ENCODE measurements at regions not wholly inside any gene's neighbourhood (a gene's known extent, or its start where the extent isn't known, plus 50 kb on each side); places are given as distances from the start of the nearest gene placed in this dataset.

DNA sequence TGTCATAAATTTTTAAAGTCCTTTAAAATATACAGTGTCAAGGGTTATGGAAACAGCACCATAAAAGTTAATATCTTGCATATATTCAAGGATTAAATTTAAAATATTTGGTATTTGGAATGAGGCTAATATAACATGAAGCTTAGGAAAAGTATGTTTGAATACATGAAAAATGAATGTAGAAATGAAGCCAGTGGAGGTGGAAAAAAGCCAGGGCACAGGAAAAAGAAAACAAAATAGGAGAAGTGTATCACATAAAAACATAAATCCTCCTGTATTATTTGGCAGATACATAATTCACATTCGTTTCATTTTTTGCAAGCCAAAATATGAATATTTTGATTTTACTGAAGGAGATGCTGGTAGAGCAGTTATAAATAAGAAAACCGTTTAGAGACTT lies 587.0 kb upstream of the ZNF608 start:
- H3K9me3 ChIP-seq (ENCODE audit: control insufficient read depth, low read length) = no peaks in the 10 kb centered on the region
- WGBS, 2 experiments = 88 to 100% methylated on average over 1 to 2 of the region's 2 CpGs
- no peaks in the 10 kb centered on the region for H3K27me3 ChIP-seq (ENCODE audit: control insufficient read depth, insufficient read depth, low read length, poor library complexity, severe bottlenecking)
- H3K4me3 ChIP-seq (ENCODE audit: insufficient read depth, low read depth, low read length) = no peak overlapping the region
- H3K27ac ChIP-seq (ENCODE audit: insufficient read depth, low read depth, low read length, poor library complexity, severe bottlenecking) = no peak overlapping the region
- H3K36me3 ChIP-seq (ENCODE audit: control insufficient read depth, insufficient read depth, low read length) = no peaks in the 10 kb centered on the region
- H3K4me1 ChIP-seq (ENCODE audit: control insufficient read depth, insufficient read depth, low read length) = no peaks in the 10 kb centered on the region

DNA sequence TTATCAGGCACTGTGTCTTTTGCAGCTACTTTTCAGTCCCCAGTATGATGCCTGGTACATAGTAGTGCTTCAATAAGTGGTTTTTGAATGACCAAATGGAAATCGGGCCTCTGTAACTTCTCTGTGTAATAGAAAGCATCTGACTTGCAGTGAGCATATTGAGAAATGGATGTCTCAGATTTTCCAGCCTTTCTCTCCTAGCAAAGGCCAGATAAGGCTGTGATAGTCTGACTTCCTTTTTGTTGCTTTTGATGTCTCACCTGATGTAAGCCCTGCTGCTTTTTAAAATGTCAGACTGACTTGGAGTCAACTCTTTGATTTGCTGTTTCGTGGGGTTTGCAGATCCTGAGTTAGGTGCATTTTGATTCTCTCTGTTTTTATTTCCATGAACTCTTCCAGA lies 590.0 kb upstream of the ZNF608 start:
- 46 to 53% methylated on average over 2 of the region's 2 CpGs for WGBS, 2 experiments
- Histone ChIP-seq H3K4me3 (ENCODE audit: insufficient read depth, low read depth, low read length) (no peak overlapping the region), H3K27me3 (ENCODE audit: control insufficient read depth, insufficient read depth, low read length, poor library complexity, severe bottlenecking) (no peaks in the 10 kb centered on the region), H3K9me3 (ENCODE audit: control insufficient read depth, low read length) (no peaks in the 10 kb centered on the region), H3K36me3 (ENCODE audit: control insufficient read depth, insufficient read depth, low read length) (no peaks in the 10 kb centered on the region), H3K27ac (ENCODE audit: insufficient read depth, low read depth, low read length, poor library complexity, severe bottlenecking) (no peak overlapping the region), H3K4me1 (ENCODE audit: control insufficient read depth, insufficient read depth, low read length) (no peaks in the 10 kb centered on the region)

DNA sequence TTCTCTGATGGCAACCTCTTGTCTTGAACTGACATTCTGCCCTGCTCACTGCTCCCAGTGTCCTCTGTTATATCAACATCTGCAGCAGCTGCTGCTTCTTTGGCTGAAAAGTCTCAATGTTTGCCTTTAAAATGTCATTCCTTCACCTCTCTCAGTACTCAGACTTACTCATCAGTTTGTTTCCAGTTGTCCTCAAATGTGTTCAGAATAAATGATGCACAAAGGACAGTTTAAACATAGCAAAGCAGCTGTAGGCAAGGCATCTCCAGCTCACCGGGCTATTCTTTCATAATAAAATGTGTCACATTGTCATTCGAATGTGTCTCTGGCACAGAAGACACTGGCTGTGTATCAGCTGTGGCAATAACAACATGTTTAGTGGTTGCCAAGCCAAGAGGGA lies 590.9 kb upstream of the ZNF608 start:
- H3K27ac ChIP-seq (ENCODE audit: insufficient read depth, low read depth, low read length, poor library complexity, severe bottlenecking) = no peak overlapping the region
- WGBS, 2 experiments = 61 to 70% methylated on average over 2 of the region's 2 CpGs
- H3K4me3 ChIP-seq (ENCODE audit: insufficient read depth, low read depth, low read length) = no peak overlapping the region
- H3K4me1 ChIP-seq (ENCODE audit: control insufficient read depth, insufficient read depth, low read length) = no peaks in the 10 kb centered on the region
- no peaks in the 10 kb centered on the region for H3K36me3 ChIP-seq (ENCODE audit: control insufficient read depth, insufficient read depth, low read length)
- H3K9me3 ChIP-seq (ENCODE audit: control insufficient read depth, low read length) = no peaks in the 10 kb centered on the region
- H3K27me3 ChIP-seq (ENCODE audit: control insufficient read depth, insufficient read depth, low read length, poor library complexity, severe bottlenecking) = no peaks in the 10 kb centered on the region

DNA sequence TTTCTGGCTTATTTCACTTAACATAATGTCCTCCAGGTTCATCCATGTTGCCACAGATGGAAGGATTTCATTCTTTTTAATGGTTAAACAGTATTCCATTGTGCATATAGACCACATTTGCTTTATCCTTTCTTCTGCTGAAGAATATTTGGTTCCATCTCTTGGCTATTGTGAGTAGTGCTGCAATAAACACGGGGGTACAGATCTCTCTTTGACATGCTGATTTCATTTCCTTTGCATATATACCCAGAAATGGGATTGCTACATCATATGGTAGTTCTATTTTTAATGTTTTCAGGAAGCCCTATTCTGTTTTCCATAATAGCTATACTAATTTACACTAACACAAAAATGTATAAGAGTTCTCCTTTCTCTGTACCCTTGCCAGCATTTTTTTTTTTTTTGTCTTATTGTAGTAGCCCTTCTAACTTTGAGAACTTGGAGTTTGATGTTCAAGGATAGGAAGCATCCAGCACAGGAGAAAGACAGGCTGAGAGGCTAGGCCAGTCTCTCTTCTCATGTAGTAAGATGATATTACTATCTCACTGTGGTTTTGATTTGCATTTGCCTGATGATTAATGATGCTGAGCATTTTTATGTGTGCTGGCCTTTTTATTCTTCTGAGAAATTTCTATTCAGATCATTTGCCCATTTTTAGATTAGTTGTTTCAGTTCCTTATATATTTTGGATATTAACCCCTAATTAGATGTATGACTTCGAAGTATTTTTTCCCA lies 592.2 kb upstream of the ZNF608 start:
- Histone ChIP-seq H3K27ac (ENCODE audit: insufficient read depth, low read depth, low read length, poor library complexity, severe bottlenecking) (no peak overlapping the region), H3K27me3 (ENCODE audit: control insufficient read depth, insufficient read depth, low read length, poor library complexity, severe bottlenecking) (no peaks in the 10 kb centered on the region), H3K9me3 (ENCODE audit: control insufficient read depth, low read length) (no peaks in the 10 kb centered on the region), H3K4me1 (ENCODE audit: control insufficient read depth, insufficient read depth, low read length) (no peaks in the 10 kb centered on the region), H3K4me3 (ENCODE audit: insufficient read depth, low read depth, low read length) (no peak overlapping the region), H3K36me3 (ENCODE audit: control insufficient read depth, insufficient read depth, low read length) (no peaks in the 10 kb centered on the region)
- 85 to 100% methylated on average over 1 to 2 of the region's 2 CpGs for WGBS, 2 experiments

DNA sequence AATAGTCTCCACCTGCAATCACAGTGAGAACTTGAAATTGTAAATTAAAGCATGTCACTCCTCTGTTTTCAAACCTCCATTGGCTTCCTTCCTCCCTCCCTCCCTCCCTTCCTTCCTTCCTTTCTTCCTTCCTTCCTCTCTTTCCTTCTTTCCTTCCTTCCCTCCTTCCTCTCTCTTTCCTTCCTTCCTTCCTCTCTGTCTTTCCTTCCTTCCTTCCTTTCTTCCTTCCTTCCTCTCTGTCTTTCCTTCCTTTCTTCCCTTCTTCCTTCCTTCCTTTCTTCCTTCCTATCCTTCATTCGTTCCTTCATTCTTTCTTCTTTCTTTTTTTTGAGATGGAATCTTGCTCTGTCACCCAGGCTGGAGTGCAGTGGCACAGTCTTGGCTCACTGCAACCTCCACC lies 595.0 kb upstream of the ZNF608 start:
- Histone ChIP-seq H3K36me3 (ENCODE audit: control insufficient read depth, insufficient read depth, low read length) (no peaks in the 10 kb centered on the region), H3K4me1 (ENCODE audit: control insufficient read depth, insufficient read depth, low read length) (peaks cover 4% of the 10 kb centered on the region), H3K4me3 (ENCODE audit: insufficient read depth, low read depth, low read length) (no peak overlapping the region), H3K27ac (ENCODE audit: insufficient read depth, low read depth, low read length, poor library complexity, severe bottlenecking) (no peak overlapping the region), H3K9me3 (ENCODE audit: control insufficient read depth, low read length) (no peaks in the 10 kb centered on the region), H3K27me3 (ENCODE audit: control insufficient read depth, insufficient read depth, low read length, poor library complexity, severe bottlenecking) (no peaks in the 10 kb centered on the region)
- 80 to 86% methylated on average over 1 of the region's 1 CpG for WGBS, 2 experiments

DNA sequence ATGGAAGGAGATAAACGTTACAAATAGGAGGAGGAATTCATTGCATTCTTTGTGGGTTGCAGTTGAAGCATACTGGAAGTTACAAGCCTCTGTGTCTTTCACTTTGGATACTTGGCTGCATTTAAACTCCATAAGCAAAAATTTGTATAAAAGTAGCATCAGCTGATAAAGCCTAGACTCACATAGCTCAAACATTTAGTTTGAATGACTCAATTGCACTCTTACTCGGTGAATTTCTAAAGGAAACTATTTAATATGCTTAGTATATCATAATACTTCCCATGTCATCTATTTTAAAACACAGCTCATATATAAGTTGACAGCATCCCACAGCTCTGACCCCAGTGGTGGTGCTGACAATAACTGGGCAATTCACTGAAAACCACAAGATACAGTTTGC lies 596.6 kb upstream of the ZNF608 start:
- H3K4me3 ChIP-seq (ENCODE audit: insufficient read depth, low read depth, low read length) = no peak overlapping the region
- 75 to 81% methylated on average over 1 to 2 of the region's 2 CpGs for WGBS, 2 experiments
- H3K27me3 ChIP-seq (ENCODE audit: control insufficient read depth, insufficient read depth, low read length, poor library complexity, severe bottlenecking) = no peaks in the 10 kb centered on the region
- H3K9me3 ChIP-seq (ENCODE audit: control insufficient read depth, low read length) = no peaks in the 10 kb centered on the region
- no peaks in the 10 kb centered on the region for H3K36me3 ChIP-seq (ENCODE audit: control insufficient read depth, insufficient read depth, low read length)
- peaks cover 8% of the 10 kb centered on the region for H3K4me1 ChIP-seq (ENCODE audit: control insufficient read depth, insufficient read depth, low read length)
- H3K27ac ChIP-seq (ENCODE audit: insufficient read depth, low read depth, low read length, poor library complexity, severe bottlenecking) = no peak overlapping the region

DNA sequence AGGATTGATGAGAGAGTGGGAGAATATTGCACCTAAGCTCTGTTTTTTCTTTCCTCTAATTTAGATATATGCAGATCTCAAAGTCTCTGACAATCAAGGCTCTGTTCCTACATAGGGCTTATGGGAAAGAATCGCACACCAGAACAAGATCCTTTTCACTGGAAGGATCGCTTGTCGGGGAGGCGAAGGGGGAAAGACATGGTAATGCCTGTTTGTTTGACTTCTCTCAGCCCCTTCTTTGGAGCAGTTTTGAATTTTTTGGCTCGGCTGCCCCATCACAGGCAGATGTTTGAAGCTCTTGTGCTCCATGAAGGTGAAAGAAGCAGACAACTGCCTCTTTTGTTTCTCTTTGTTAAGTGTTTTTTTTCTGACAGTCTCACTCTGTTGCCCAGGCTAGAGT lies 599.9 kb upstream of the ZNF608 start:
- H3K27ac ChIP-seq (ENCODE audit: insufficient read depth, low read depth, low read length, poor library complexity, severe bottlenecking) = no peak overlapping the region
- H3K4me1 ChIP-seq (ENCODE audit: control insufficient read depth, insufficient read depth, low read length) = peaks cover 28% of the 10 kb centered on the region
- 87 to 88% methylated on average over 5 of the region's 5 CpGs for WGBS, 2 experiments
- H3K4me3 ChIP-seq (ENCODE audit: insufficient read depth, low read depth, low read length) = no peak overlapping the region
- no peaks in the 10 kb centered on the region for H3K27me3 ChIP-seq (ENCODE audit: control insufficient read depth, insufficient read depth, low read length, poor library complexity, severe bottlenecking)
- H3K9me3 ChIP-seq (ENCODE audit: control insufficient read depth, low read length) = no peaks in the 10 kb centered on the region
- no peaks in the 10 kb centered on the region for H3K36me3 ChIP-seq (ENCODE audit: control insufficient read depth, insufficient read depth, low read length)

DNA sequence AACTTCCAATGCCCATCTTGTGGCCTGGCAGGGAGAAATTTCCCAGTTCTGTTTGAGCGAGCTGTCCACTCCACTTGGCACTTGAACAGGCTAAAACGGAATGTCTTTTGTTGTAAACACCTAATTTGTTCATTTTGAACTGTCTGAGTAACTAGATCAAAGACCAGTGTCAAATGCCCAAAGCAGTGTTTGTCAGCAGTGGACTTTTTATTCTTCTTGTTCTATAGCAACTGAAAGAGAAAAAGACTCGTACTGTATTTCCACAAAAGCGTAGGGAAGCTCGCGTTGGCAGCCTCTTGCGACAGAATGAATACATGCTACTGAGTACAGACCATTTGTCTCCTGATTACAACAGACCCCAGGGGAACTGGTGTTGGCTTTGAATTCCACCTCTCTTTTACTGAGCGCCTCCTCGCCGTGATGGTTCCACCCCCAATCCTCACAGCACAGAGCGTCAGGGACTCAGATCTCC lies 601.8 kb upstream of the ZNF608 start:
- no peaks in the 10 kb centered on the region for H3K9me3 ChIP-seq (ENCODE audit: control insufficient read depth, low read length)
- no peaks in the 10 kb centered on the region for H3K36me3 ChIP-seq (ENCODE audit: control insufficient read depth, insufficient read depth, low read length)
- 17 to 21% methylated on average over 11 of the region's 11 CpGs for WGBS, 2 experiments
- H3K27ac ChIP-seq (ENCODE audit: insufficient read depth, low read depth, low read length, poor library complexity, severe bottlenecking) = peak overlapping the region; percentile 11
- H3K4me3 ChIP-seq (ENCODE audit: insufficient read depth, low read depth, low read length) = no peak overlapping the region
- peaks cover 28% of the 10 kb centered on the region for H3K4me1 ChIP-seq (ENCODE audit: control insufficient read depth, insufficient read depth, low read length)
- H3K27me3 ChIP-seq (ENCODE audit: control insufficient read depth, insufficient read depth, low read length, poor library complexity, severe bottlenecking) = no peaks in the 10 kb centered on the region

DNA sequence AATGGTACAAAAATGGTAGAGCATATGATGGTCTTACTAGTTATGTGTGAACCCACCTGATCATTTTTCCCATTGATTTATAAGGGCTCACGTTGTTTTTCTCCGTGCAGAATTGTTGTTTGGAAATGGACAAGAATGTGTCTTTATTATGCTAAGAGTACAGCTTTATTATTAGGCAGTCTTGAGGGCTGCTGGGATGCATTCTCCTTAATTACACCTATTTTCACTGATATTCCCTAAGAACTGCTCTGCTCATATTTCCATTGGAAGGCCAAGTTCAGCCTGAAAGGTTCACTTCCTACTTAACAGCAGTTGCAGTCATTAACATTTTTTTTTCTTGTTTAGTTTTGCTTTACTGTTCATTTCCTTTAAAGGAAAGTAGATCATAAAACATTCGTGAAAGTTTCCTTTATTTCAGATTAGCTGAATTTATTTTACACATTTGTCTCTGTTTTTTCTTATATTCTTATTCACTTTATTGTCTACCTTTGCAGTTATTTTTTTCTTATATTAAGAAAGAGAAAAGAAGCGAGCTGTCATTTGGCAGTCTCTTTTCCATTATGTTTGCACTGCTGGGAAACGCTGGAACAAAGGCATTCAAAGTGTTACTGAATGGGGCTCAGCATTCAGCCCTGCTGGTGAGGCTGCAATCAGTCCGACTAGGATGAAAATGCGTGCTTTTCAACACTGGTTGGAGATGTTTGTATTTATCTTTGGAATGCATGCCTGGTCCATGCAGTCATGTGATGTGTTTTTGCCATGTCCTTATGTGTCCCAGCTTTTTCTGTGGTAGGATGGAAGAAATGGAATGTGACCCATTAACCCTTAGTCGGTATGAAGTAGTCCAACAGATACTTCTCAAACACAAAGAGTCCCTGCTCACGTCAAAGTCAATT lies 602.7 kb upstream of the ZNF608 start:
- WGBS, 2 experiments = 21 to 31% methylated on average over 8 to 9 of the region's 9 CpGs

DNA sequence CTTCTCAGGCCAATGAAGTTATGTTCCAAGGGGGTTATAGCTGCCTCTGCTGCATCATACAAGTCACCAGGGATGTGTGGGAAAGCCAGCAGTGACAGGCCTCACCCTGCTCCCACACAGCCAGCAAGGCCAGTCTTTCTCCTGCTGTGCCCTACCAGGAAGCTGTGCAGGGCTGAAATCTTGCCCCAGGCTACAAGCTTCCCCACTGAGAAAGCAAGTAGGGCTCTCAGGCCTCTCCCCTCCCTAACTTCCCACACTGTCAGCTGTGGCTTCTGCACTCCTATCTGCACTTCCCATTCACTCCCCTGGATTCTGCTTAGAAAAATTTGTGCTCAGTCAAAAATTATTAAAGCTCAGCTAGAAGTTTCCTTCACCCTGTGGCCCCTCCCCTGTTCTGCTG lies 611.2 kb upstream of the ZNF608 start:
- Histone ChIP-seq H3K9me3 (ENCODE audit: control insufficient read depth, low read length) (no peaks in the 10 kb centered on the region), H3K4me1 (ENCODE audit: control insufficient read depth, insufficient read depth, low read length) (no peaks in the 10 kb centered on the region), H3K27me3 (ENCODE audit: control insufficient read depth, insufficient read depth, low read length, poor library complexity, severe bottlenecking) (no peaks in the 10 kb centered on the region), H3K27ac (ENCODE audit: insufficient read depth, low read depth, low read length, poor library complexity, severe bottlenecking) (no peak overlapping the region), H3K4me3 (ENCODE audit: insufficient read depth, low read depth, low read length) (no peak overlapping the region), H3K36me3 (ENCODE audit: control insufficient read depth, insufficient read depth, low read length) (no peaks in the 10 kb centered on the region)

More for the DNA sequence above, 602.7 kb upstream of the ZNF608 start:
- Histone ChIP-seq H3K4me1 (ENCODE audit: control insufficient read depth, insufficient read depth, low read length) (peaks cover 28% of the 10 kb centered on the region), H3K27me3 (ENCODE audit: control insufficient read depth, insufficient read depth, low read length, poor library complexity, severe bottlenecking) (no peaks in the 10 kb centered on the region), H3K4me3 (ENCODE audit: insufficient read depth, low read depth, low read length) (no peak overlapping the region), H3K9me3 (ENCODE audit: control insufficient read depth, low read length) (no peaks in the 10 kb centered on the region), H3K27ac (ENCODE audit: insufficient read depth, low read depth, low read length, poor library complexity, severe bottlenecking) (peak overlapping the region; percentile 72), H3K36me3 (ENCODE audit: control insufficient read depth, insufficient read depth, low read length) (no peaks in the 10 kb centered on the region)

All from ectodermal cell (in vitro differentiated cells).